ENCODE measurements at regions not wholly inside any gene's neighbourhood (a gene's known extent, or its start where the extent isn't known, plus 50 kb on each side); places are given as distances from the start of the nearest gene placed in this dataset.
"Not testable (repeated sequence)": the region's sequence is repeated elsewhere in the genome, so short reads cannot be mapped to it uniquely, and the experiment has no call there.

DNA sequence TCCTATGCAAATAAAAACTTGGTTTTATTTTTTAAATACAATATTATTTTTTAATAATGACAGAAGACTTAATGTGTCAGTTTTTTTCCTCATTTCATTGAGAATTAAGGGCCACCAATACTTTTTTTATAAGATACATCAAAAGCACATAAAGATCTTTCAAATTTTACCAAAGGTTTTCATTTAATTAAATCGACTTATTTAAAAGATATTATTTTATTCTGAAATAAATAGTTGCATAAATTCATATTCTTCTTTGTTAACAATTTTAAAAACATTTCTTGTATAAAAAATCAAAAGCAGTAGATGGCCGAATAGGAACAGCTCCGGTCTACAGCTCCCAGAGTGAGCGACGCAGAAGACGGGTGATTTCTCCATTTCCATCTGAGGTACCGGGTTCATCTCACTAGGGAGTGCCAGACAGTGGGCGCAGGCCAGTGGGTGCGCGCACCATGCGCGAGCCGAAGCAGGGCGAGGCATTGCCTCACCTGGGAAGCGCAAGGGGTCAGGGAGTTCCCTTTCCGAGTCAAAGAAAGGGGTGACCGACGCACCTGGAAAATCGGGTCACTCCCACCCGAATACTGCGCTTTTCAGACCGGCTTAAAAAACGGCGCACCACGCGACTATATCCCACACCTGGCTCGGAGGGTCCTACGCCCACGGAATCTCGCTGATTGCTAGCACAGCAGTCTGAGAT lies 374.6 kb upstream of the NPVF start:
- intact Hi-C loops (cut with DNase I); ATAC-seq; DNase-seq: not testable (repeated sequence)

DNA sequence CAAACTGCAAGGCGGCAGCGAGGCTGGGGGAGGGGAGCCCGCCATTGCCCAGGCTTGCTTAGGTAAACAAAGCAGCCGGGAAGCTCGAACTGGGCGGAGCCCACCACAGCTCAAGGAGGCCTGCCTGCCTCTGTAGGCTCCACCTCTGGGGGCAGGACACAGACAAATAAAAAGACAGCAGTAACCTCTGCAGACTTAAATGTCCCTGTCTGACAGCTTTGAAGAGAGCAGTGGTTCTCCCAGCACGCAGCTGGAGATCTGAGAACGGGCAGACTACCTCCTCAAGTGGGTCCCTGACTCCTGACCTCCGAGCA lies 375.1 kb upstream of the NPVF start:
- ATAC-seq; DNase-seq; intact Hi-C loops (cut with DNase I): not testable (repeated sequence)

- DNase-seq (no peak), ATAC-seq (no peak)
- intact Hi-C loops (cut with DNase I) = no loop called here
Measured at GRCh38 chr7:25611196-25611595, 382.9 kb upstream of the NPVF start.

- DNase-seq (no peak), ATAC-seq (no peak)
- intact Hi-C loops (cut with DNase I) = no loop called here
Measured at GRCh38 chr7:25613912-25614311, 385.6 kb upstream of the NPVF start.

GRCh38 chr7:25614415-25614814 lies 386.1 kb upstream of the NPVF start:
- DNase-seq (no peak), ATAC-seq (peak; percentile 24 to 57)
- intact Hi-C loops (cut with DNase I) = no loop called here

DNA sequence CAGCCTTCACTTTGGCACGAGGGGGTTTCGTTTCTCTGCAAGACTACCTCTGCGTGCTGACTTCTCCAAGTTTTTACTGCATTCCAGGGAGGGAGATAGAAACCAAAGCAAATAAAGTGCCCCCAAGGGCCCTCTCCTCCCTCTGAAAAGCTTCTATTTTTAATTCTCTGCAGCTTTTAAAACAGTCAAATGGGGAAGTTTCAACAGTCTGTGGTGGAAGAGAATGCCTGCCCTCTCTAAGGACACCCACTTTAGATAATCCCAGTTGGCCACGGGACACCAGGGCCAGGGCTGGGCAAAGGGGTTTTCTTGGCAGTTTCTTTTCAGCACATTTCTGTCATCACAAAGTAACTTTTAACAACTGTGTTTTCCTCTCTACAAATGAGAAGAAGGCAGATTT lies 386.7 kb upstream of the NPVF start:
- no peak for DNase-seq
- ATAC-seq = peak; percentile 79 to 81
- intact Hi-C loops (cut with DNase I) = no loop called here

DNA sequence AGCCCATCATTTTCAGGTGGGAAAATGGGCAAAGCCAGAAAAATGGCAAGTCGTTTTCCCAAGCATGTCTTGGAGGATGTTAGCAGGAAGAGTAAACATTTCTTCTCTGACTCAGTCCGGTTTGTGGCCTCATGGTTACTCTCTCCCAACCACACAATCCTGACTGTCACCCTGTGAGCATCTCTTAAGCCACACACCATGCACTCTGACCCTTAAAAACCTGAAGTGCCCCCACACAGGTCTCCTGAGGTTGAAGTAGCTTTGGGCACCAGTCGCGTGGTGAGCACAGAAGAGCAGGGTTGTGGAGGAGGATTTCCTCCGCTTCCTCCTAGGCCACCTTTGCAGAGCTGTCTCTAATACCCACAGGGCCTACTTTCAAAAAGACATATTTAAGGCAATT lies 387.3 kb upstream of the NPVF start:
- intact Hi-C loops (cut with DNase I) = no loop called here
- DNase-seq = no peak
- ATAC-seq = no peak

DNA sequence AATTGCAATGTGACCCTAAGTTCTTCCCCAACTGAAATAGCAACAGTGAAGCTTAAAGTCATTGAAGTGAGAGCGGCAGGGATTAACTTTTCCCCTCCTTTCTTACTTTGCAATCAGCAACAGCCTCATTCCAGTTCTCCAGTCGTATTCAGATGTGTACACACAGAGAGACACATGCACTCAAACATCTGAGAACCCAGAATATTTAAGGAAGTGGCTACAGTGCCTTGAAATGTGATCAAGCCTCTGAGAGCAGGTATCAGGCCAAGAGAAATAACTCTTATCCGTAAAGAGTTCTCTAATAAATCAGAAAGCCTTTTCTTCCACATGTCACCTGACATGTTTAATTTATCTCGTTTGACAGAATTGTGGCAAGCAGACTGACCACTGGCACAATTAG lies 388.9 kb upstream of the NPVF start:
- intact Hi-C loops (cut with DNase I) = no loop called here
- no peak for ATAC-seq
- DNase-seq = no peak

DNA sequence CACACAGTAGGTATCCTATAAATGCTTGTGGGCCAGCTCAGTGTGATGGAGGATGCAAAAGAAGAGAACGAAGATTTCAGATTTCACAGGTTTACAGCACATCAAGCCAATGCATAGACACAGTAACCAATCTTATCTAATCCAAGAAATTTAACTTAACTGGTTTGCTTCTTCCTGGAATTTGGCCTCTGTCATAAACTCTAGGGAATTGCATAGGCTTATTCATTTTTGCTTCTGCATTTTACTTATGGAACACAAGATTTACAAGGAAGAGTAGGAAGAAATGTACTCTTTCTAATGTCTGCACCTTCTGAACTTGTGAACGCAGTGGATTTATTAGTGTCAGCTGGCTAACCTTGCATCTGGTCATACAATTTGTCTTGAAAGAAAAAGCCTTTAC lies 389.4 kb upstream of the NPVF start:
- DNase-seq (no peak), ATAC-seq (no peak)
- intact Hi-C loops (cut with DNase I) = no loop called here

GRCh38 chr7:25619381-25619780 lies 391.1 kb upstream of the NPVF start:
- ATAC-seq = no peak
- DNase-seq = no peak
- intact Hi-C loops (cut with DNase I) = no loop called here

DNA sequence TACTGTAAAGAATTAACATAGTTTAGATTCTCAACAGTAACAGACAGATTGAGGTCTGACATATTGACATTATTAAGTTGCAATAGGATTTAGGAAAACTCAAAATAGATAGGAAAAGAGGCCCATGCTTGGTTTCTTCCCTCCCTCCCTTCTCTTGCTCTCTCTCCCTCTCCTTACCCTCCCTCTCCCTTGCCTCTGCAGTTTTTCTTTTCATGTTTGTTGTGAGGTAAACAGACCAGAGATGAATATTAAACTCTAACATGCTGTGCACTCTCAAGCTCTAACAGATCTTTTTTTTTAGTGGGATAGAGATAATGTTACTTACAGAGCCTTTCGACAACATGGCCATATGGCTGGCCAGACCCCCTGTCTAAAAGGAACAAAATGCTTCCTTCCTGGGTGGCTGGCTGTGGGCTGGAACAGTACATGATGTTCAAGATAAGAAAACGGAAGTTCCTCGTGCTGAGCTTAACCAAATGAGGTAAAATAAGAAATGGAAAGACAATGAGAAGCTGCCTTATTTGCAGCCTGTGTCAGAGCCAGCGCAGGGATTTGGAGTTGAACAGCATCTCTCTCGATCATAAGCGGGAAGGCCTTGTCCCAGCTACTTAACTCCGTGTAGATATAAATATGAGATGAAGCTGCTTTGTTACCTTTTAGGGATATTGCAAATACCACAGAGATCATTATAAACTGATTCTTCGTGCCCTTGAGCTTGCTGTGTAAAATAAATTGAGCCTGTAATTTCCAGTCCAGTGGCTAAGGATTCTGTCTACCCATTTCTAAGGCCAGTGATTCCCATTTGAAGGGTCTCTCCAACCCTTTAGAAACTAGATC lies 391.9 kb upstream of the NPVF start:
- intact Hi-C loops (cut with DNase I) = no loop called here
- ATAC-seq (peak; percentile 29 to 42), DNase-seq (peak; percentile 30)

DNA sequence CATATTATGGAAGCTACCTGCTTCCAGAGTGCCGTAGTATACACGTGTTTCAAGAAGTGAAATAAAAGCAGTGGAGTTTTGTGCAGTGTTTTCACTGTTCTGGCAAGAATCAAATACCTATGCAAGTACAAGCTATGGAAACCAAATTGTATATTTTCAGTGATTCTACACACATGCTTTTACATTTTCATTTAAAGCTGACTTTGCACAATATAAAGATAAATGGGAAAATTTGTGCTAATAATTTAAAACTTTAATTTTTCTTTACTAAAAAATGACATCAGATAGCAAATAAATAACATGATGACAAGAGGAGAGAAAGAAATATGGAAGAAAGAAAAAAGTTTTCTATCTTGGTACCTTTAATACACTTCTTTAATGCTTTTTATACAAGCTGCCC lies 393.7 kb upstream of the NPVF start:
- DNase-seq = no peak
- intact Hi-C loops (cut with DNase I) = no loop called here
- ATAC-seq = no peak

DNA sequence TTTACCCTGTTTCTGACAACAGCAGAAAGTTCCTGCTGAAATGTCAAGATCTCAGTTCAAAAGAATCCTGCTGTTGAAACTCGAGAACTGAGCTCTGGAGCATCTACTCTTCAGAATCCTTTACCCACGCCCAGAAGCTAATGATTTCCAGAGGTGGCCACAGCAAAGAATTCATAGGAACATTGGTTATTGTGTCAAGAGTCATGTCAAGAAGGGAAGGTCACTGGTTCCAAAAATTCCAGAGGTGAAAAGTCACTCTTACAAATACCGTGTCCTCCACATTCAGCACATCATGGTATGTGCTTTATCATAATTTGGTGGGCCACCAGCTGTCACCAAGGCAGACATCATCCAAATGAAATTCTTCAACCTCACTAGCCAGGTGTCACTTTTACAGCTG lies 394.4 kb upstream of the NPVF start:
- intact Hi-C loops (cut with DNase I) = no loop called here
- no peak for DNase-seq
- no peak for ATAC-seq

GRCh38 chr7:25624051-25624450 lies 395.8 kb upstream of the NPVF start:
- peak in 1 of 2 donors; percentile 23 for ATAC-seq
- DNase-seq = no peak
- intact Hi-C loops (cut with DNase I) = no loop called here

DNA sequence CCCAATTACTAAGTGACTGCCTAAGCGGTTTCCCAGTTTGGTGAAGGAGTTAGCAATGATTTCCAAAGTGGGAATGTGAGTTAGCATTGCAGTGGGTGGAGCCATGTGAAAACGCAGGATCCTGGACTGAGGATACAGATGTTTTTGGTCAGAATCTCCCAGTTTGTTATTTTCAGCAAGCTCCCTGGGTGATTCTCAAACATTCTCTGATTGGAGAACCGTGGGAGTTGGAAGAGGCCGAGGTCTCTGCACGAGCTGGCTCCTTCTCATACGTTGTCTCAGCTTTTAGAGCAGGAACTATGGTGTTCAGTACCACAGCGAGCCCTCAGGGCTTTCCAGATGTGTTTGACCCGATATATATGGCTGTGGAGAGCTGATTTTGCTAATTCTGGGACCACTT lies 396.5 kb upstream of the NPVF start:
- intact Hi-C loops (cut with DNase I) = no loop called here
- DNase-seq = peak; percentile 34
- ATAC-seq = peak; percentile 88 to 90

DNA sequence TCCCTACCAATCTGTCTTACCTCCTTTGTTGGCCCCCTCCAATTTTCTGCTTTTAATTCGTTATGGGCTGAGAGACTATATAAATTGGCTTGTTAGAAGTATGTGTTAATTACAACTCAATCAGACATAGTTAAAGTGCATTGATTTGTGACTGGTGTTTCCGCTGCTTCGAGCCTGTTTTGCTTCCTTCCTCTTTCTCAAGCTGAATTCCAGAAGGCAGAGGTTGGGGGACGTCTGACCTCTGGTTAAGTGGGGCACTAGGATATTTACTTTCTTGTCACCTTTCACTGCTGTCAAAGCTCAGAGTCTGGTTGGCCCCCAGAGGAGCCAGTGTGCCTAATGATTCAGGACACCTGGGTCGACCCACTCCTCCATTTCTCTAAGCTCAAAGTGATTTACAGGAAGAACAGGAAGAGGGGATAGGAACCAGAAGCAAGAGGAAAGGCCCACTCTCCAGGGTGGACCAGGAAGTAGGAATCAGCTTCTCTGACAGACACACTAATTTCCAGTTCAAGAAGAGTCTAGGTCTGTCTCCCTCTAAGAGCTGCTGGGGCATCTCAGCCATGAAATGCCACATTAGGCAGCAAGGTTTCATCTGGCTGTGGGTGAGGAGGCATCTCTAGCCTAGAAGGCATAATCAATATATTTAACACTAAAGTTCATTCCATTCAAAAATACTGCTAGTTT lies 397.2 kb upstream of the NPVF start:
- intact Hi-C loops (cut with DNase I) = no loop called here
- ATAC-seq (no peak), DNase-seq (no peak)

- no peak for DNase-seq
- no peak for ATAC-seq
- intact Hi-C loops (cut with DNase I) = no loop called here
Measured at GRCh38 chr7:25626451-25627131, 398.3 kb upstream of the NPVF start.

GRCh38 chr7:25628446-25628845 lies 400.2 kb upstream of the NPVF start:
- DNase-seq (no peak), ATAC-seq (no peak)
- intact Hi-C loops (cut with DNase I) = no loop called here

DNA sequence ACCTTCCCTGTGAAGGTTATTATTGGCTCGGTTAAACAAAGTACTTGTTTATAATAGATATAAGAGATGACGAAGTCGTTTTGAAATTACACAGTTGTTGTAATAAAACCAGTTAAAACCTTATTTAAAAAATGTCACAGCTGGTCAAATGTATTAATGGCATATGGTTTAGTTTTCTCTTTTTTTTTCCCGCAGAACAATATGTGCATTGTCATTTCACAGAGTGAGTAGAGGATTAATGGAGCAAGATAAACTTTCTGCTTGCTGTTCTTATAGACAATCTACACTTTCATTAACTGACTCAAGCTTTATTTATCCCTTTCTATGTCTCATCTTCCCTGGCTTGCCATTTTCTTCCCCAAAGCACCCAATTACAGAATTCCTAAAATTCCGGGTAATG lies 404.3 kb upstream of the NPVF start:
- ATAC-seq = no peak
- no peak for DNase-seq
- intact Hi-C loops (cut with DNase I) = no loop called here

All from left cardiac atrium (tissue), 4 donors.